SK-N-SH (cell line): ENCODE measurements at regions not wholly inside any gene's neighbourhood (a gene's known extent, or its start where the extent isn't known, plus 50 kb on each side); places are given as distances from the start of the nearest gene placed in this dataset.
A peak's percentile ranks its signal among the peaks of the same experiment; 100 is the strongest.
"Not testable (repeated sequence)": the region's sequence is repeated elsewhere in the genome, so short reads cannot be mapped to it uniquely, and the experiment has no call there.

Experiments
- CTCF ChIA-PET: fragments of 300-600, 350-600 bp; formaldehyde crosslinking; extraction: SDS; loops from one replicate; lab custom pipeline; 2021; lab: Yijun Ruan, JAX
- POLR2A ChIA-PET: fragments of 350-600 bp; sonication (Branson Sonifier 250); formaldehyde crosslinking; extraction: SDS; loops from one replicate; lab custom pipeline; 2020; ENCODE audit warnings: antibody characterized with exemption, inconsistent platforms; lab: Yijun Ruan, JAX
- DNase-seq: peaks from one replicate; pipeline ENCODE4 v3.0.0; 2012
- H2AFZ ChIP-seq: fragments of 200-600 bp; sonication (generic); 2 replicates; pipeline ENCODE4 v1.8.1; 2016; ENCODE audit warnings: antibody characterized with exemption, mild to moderate bottlenecking, low read depth
- H3F3A ChIP-seq: fragments of 200-600 bp; sonication (generic); replicated peaks from 2 replicates; pipeline ENCODE3; 2016; ENCODE audit warnings: antibody characterized with exemption, mild to moderate bottlenecking; ENCODE audit not compliant: insufficient read depth
- H3K27ac ChIP-seq, 2 experiments: fragments of 200-500 bp in 1 of 2; fragments of 200-600 bp in 1 of 2; sonication (Bioruptor generic) in 1 of 2; sonication (generic), shearing (Covaris generic) in 1 of 2; 2 replicates each; pipeline versions ENCODE4 v1.5.1 to v1.6.1; 2014 to 2016; ENCODE audit warnings: low read depth in 2 of 2, inconsistent platforms in 1 of 2, low read length in 1 of 2, mild to moderate bottlenecking in 1 of 2, mixed read lengths in 1 of 2
- H3K27me3 ChIP-seq: fragments of 200-600 bp; sonication (generic), shearing (Covaris generic); 2 replicates; pipeline ENCODE4 v1.6.1; 2016; ENCODE audit warnings: mixed run types; ENCODE audit not compliant: insufficient read depth
- H3K36me3 ChIP-seq, 2 experiments: fragments of 200-500 bp in 1 of 2; fragments of 200-600 bp in 1 of 2; sonication (Bioruptor generic) in 1 of 2; sonication (generic) in 1 of 2; replicated peaks in 1 of 2; 2 replicates each; pipeline versions ENCODE3 to v1.5.1; 2014 to 2016; ENCODE audit warnings: low read length in 1 of 2, mild to moderate bottlenecking in 1 of 2; ENCODE audit not compliant: insufficient read depth in 2 of 2, control insufficient read depth in 1 of 2
- H3K4me1 ChIP-seq, 2 experiments: fragments of 200-500 bp in 1 of 2; fragments of 200-600 bp in 1 of 2; sonication (Bioruptor generic) in 1 of 2; sonication (generic), shearing (Covaris generic) in 1 of 2; 2 replicates each; pipeline versions ENCODE4 v1.5.1 to v1.6.1; 2014 to 2016; ENCODE audit warnings: low read depth in 1 of 2, low read length in 1 of 2, mixed run types in 1 of 2; ENCODE audit not compliant: insufficient read depth in 2 of 2, control insufficient read depth in 1 of 2
- H3K4me2 ChIP-seq: fragments of 200-600 bp; sonication (generic), shearing (Covaris generic); 2 replicates; pipeline ENCODE4 v1.6.1; 2017; ENCODE audit warnings: mixed run types
- H3K4me3 ChIP-seq, 2 experiments: fragments of 200-500 bp in 1 of 2; fragments of 200-600 bp in 1 of 2; sonication (Bioruptor generic) in 1 of 2; sonication (generic), shearing (Covaris generic) in 1 of 2; 2 replicates each; pipeline versions ENCODE4 v1.5.1 to v1.8.1; 2014 to 2016; ENCODE audit warnings: low read depth in 2 of 2, inconsistent platforms in 1 of 2, low read length in 1 of 2, mild to moderate bottlenecking in 1 of 2, mixed read lengths in 1 of 2, moderate library complexity in 1 of 2
- H3K79me2 ChIP-seq: fragments of 200-600 bp; sonication (generic); 2 replicates; pipeline ENCODE4 v1.8.1; 2017; ENCODE audit warnings: mild to moderate bottlenecking; ENCODE audit not compliant: insufficient read depth
- H3K9ac ChIP-seq: fragments of 200-600 bp; sonication (generic); 2 replicates; pipeline ENCODE4 v1.6.1; 2017; ENCODE audit warnings: mixed run types
- H3K9me2 ChIP-seq: fragments of 200-600 bp; sonication (generic); 2 replicates; pipeline ENCODE4 v1.6.1; 2017; ENCODE audit warnings: mixed run types
- H3K9me3 ChIP-seq: fragments of 200-600 bp; sonication (generic); 2 replicates; pipeline ENCODE4 v1.6.1; 2017; ENCODE audit warnings: mixed run types, mild to moderate bottlenecking, moderate library complexity
- H4K20me1 ChIP-seq: fragments of 200-600 bp; sonication (generic); 2 replicates; pipeline ENCODE4 v1.6.1; 2017; ENCODE audit warnings: mild to moderate bottlenecking, mixed run types; ENCODE audit not compliant: insufficient read depth
- CHD2 ChIP-seq: fragments of 150-350 bp; IDR thresholded peaks from 2 replicates; pipeline ENCODE4 v1.6.1; 2018; ENCODE audit warnings: low read length; ENCODE audit not compliant: partially characterized antibody
- FOSL2 ChIP-seq: IDR thresholded peaks from 2 replicates; pipeline ENCODE4 v1.4.0; 2012; ENCODE audit warnings: low read depth, mild to moderate bottlenecking, moderate library complexity, borderline replicate concordance
- GATA2 ChIP-seq: sonication (generic); formaldehyde crosslinking; IDR thresholded peaks from 2 replicates; pipeline ENCODE4 v1.5.0; 2020; ENCODE audit warnings: mild to moderate bottlenecking, missing genetic modification reagents
- MXI1 ChIP-seq: IDR thresholded peaks from 2 replicates; pipeline ENCODE4 v1.6.1; 2012; ENCODE audit warnings: mild to moderate bottlenecking, low read depth, low read length, improper control_type of control experiment
- PBX3 ChIP-seq: IDR thresholded peaks from 2 replicates; pipeline ENCODE4; 2012
- SIN3A ChIP-seq: IDR thresholded peaks from 2 replicates; pipeline ENCODE4 v1.6.1; 2012; ENCODE audit warnings: low read depth, mild to moderate bottlenecking, low read length, moderate library complexity, borderline replicate concordance
- TAF1 ChIP-seq: IDR thresholded peaks from 2 replicates; pipeline ENCODE4 v1.6.1; 2012; ENCODE audit warnings: low read depth, mild to moderate bottlenecking, low read length, moderate library complexity, borderline replicate concordance
- TCF12 ChIP-seq: IDR thresholded peaks from 2 replicates; pipeline ENCODE4 v1.4.0; 2012
- TEAD4 ChIP-seq: IDR thresholded peaks from 2 replicates; pipeline ENCODE4 v1.4.0; 2012; ENCODE audit warnings: mild to moderate bottlenecking, borderline replicate concordance; ENCODE audit not compliant: insufficient read depth
- WGBS: methylation state at CpG from one replicate; pipeline ENCODE4 v1.1.6; 2017; ENCODE audit warnings: low lambda C conversion rate; 5-methylcytosine and 5-hydroxymethylcytosine counted together

- TF ChIP-seq FOSL2 (no peak), MXI1 (no peak)
These were observed 70.5 kb upstream of the DHX40 start (continued) for GRCh38 chr17:59494757-59495368.

- CTCF ChIA-PET: interaction anchor here (1.1 to 1.6 kb wide), 4 partner anchors 10 to 185 kb away, joined by 3 to 6 read pairs (median 5); no protein-coding TSS in a partner anchor
- no peaks in the 10 kb centered on the region for H3F3A ChIP-seq
- no peak overlapping the region for H2AFZ ChIP-seq
These were observed 69.2 kb upstream of the DHX40 start for GRCh38 chr17:59496178-59496577.

GRCh38 chr17:59498530-59499307, 66.7 kb upstream of the DHX40 start:
- Histone ChIP-seq H2AFZ (no peak overlapping the region), H4K20me1 (no peaks in the 10 kb centered on the region), H3K79me2 (no peaks in the 10 kb centered on the region), H3K9ac (no peak overlapping the region), H3K27me3 (no peaks in the 10 kb centered on the region; the same call in 1 of the 2 replicates), H3K4me3 (no peak overlapping the region), H3F3A (no peaks in the 10 kb centered on the region), H3K27ac (peak overlapping the region in 1 of 2 experiments; percentile 78; a peak in 2 of 4 replicates), H3K4me2 (no peak overlapping the region), H3K36me3 (no peaks in the 10 kb centered on the region), H3K9me2 (no peaks in the 10 kb centered on the region), H3K4me1 (peaks cover 0 to 19% of the 10 kb centered on the region in 2 experiments; a peak in 2 of 4 replicates), H3K9me3 (no peaks in the 10 kb centered on the region)
- DNase-seq: peak; percentile 23
- 36% methylated on average over 4 of the region's 4 CpGs for WGBS
- ChIA-PET CTCF (interaction anchor here (1.4 kb wide), 1 partner anchor 60 kb away, joined by 4 read pairs; no protein-coding TSS in a partner anchor), POLR2A (no interaction called here)
- TF ChIP-seq PBX3: peak; percentile 12; the same call in 1 of the 2 replicates
- TF ChIP-seq TEAD4: no peak
- TF ChIP-seq GATA2 (CRISPR knock-in tag): no peak
- peak; percentile 23; the same call in 1 of the 2 replicates for TF ChIP-seq TCF12

More at GRCh38 chr17:59496178-59496577, 69.2 kb upstream of the DHX40 start:
- H3K27ac ChIP-seq: no peak overlapping the region
- DNase-seq: no peak
- H3K9me2 ChIP-seq: no peaks in the 10 kb centered on the region
- no peaks in the 10 kb centered on the region for H4K20me1 ChIP-seq
- H3K27me3 ChIP-seq: no peaks in the 10 kb centered on the region; the same call in 1 of the 2 replicates
- POLR2A ChIA-PET: interaction anchor here (1.1 kb wide), 1 partner anchor 123 kb away, joined by 3 read pairs; no protein-coding TSS in a partner anchor
- no peak overlapping the region for H3K9ac ChIP-seq
- no peaks in the 10 kb centered on the region for H3K9me3 ChIP-seq
- WGBS: 100% methylated on average over 1 of the region's 1 CpG
- H3K4me1 ChIP-seq: peaks cover 0 to 17% of the 10 kb centered on the region in 2 experiments; a peak in 2 of 4 replicates
- H3K79me2 ChIP-seq: no peaks in the 10 kb centered on the region
- no peak overlapping the region for H3K4me2 ChIP-seq
- TF ChIP-seq SIN3A (no peak), TAF1 (no peak), CHD2 (no peak), FOSL2 (no peak)
- no peaks in the 10 kb centered on the region for H3K36me3 ChIP-seq
- no peak overlapping the region for H3K4me3 ChIP-seq

- H3K4me3 ChIP-seq, H3K36me3 ChIP-seq, DNase-seq, POLR2A ChIA-PET, CTCF ChIA-PET, H3K4me2 ChIP-seq, H4K20me1 ChIP-seq, H2AFZ ChIP-seq, H3K9me2 ChIP-seq, H3K79me2 ChIP-seq, H3K27me3 ChIP-seq, H3F3A ChIP-seq, H3K9ac ChIP-seq, H3K9me3 ChIP-seq: not testable (repeated sequence)
- peaks cover 0 to 19% of the 10 kb centered on the region in 2 experiments; a peak in 2 of 4 replicates for H3K4me1 ChIP-seq
- 89% methylated on average over 20 of the region's 41 CpGs for WGBS
- H3K27ac ChIP-seq: peak overlapping the region in 1 of 2 experiments; percentile 31; a peak in 1 of 4 replicates
These were observed 65.2 kb upstream of the DHX40 start for GRCh38 chr17:59500086-59500655.
